Caco-2 (cell line): ENCODE measurements at regions not wholly inside any gene's neighbourhood (a gene's known extent, or its start where the extent isn't known, plus 50 kb on each side); places are given as distances from the start of the nearest gene placed in this dataset.

ENCODE experiments used
- BruUV-seq: library from RNA; stranded (reverse); fragments of 400-500 nt; replicated peaks from 2 replicates; lab custom pipeline; 2021; lab: Mats Ljungman, UMichigan
- CTCF ChIA-PET: fragments of 300-600 bp; sonication (Branson Sonifier 250); formaldehyde crosslinking; loops from one replicate; lab custom pipeline; 2022; ENCODE audit warnings: antibody characterized with exemption; lab: Charles Lee
- POLR2A ChIA-PET: fragments of 300-600 bp; sonication (Branson Sonifier 250); formaldehyde crosslinking; loops from one replicate; lab custom pipeline; 2022; ENCODE audit warnings: antibody characterized with exemption; lab: Charles Lee
- DNase-seq, 2 experiments: peaks; one replicate each; pipeline versions ENCODE4 v3.0.0 to v3.0.0-alpha.2; 2020 to 2022
- H3K27me3 ChIP-seq: replicated peaks from 2 replicates; pipeline ENCODE4 v1.6.0; 2011; ENCODE audit warnings: low read length; ENCODE audit not compliant: control insufficient read depth, insufficient read depth
- H3K36me3 ChIP-seq: 2 replicates; pipeline ENCODE4 v1.5.1; 2011; ENCODE audit warnings: low read length; ENCODE audit not compliant: control insufficient read depth, insufficient read depth
- H3K4me1 ChIP-seq: fragments of 250-450 bp; sonication (Bioruptor Pico); 2 replicates; pipeline ENCODE4 v1.5.1; 2020; ENCODE audit warnings: mild to moderate bottlenecking
- H3K4me3 ChIP-seq: 2 replicates; pipeline ENCODE4 v1.5.1; 2011; ENCODE audit warnings: low read depth, mild to moderate bottlenecking, control low read depth, low read length
- H3K9me3 ChIP-seq: fragments of 250-450 bp; sonication (Bioruptor Pico); 2 replicates; pipeline ENCODE4 v1.5.1; 2020; ENCODE audit warnings: mild to moderate bottlenecking, moderate library complexity
- H3K27ac Mint-ChIP-seq: one replicate; pipeline ENCODE4 v1.8.0; 2022; ENCODE audit warnings: mixed read lengths; ENCODE audit not compliant: unreplicated experiment
- H3K27me3 Mint-ChIP-seq: one replicate; pipeline ENCODE4 v1.8.0; 2022; ENCODE audit warnings: mixed read lengths; ENCODE audit not compliant: insufficient read depth, unreplicated experiment
- H3K36me3 Mint-ChIP-seq: one replicate; pipeline ENCODE4 v1.8.0; 2022; ENCODE audit warnings: mild to moderate bottlenecking, mixed read lengths; ENCODE audit not compliant: insufficient read depth, unreplicated experiment
- H3K4me1 Mint-ChIP-seq: one replicate; pipeline ENCODE4 v1.8.0; 2022; ENCODE audit warnings: low read depth, mixed read lengths; ENCODE audit not compliant: unreplicated experiment
- H3K4me3 Mint-ChIP-seq: one replicate; pipeline ENCODE4 v1.8.0; 2022; ENCODE audit warnings: mild to moderate bottlenecking, moderate library complexity, mixed read lengths; ENCODE audit not compliant: unreplicated experiment
- H3K9me3 Mint-ChIP-seq: one replicate; pipeline ENCODE4 v1.8.0; 2022; ENCODE audit warnings: mixed read lengths; ENCODE audit not compliant: unreplicated experiment
- CTCF ChIP-seq, 2 experiments: fragments of 200-600 bp in 1 of 2; IDR thresholded peaks; 1 replicate in 1 of 2; 2 replicates in 1 of 2; pipeline versions ENCODE4 v1.5.1 to v1.8.0; 2011 to 2022; ENCODE audit warnings: antibody characterized with exemption in 1 of 2, control low read depth in 1 of 2, inconsistent platforms in 1 of 2, low read depth in 1 of 2, low read length in 1 of 2, mild to moderate bottlenecking in 1 of 2, moderate library complexity in 1 of 2; ENCODE audit not compliant: insufficient read depth in 1 of 2, severe bottlenecking in 1 of 2, unreplicated experiment in 1 of 2
- intact Hi-C: fragments of 100-400 bp; cut with micrococcal nuclease; formaldehyde crosslinking; loops from one replicate; pipeline ENCODE4 v1.10.0; 2022; ENCODE audit not compliant: unreplicated experiment

GRCh38 chr5:176721509-176721908, 74.2 kb downstream of the TSPAN17 start:
- Histone ChIP-seq H3K36me3 (no peaks in the 10 kb centered on the region), H3K4me3 (no peak overlapping the region), H3K9me3 (no peaks in the 10 kb centered on the region), H3K27me3 (peaks cover 2% of the 10 kb centered on the region), H3K4me1 (no peaks in the 10 kb centered on the region)
- Mint-ChIP-seq H3K4me3 (no peak overlapping the region), H3K27me3 (peaks cover 35% of the 10 kb centered on the region), H3K27ac (no peak overlapping the region), H3K9me3 (no peaks in the 10 kb centered on the region), H3K4me1 (peaks cover 7% of the 10 kb centered on the region), H3K36me3 (no peaks in the 10 kb centered on the region)
- intact Hi-C loops: no loop called here
- BruUV-seq: no TSS peak
- ChIA-PET POLR2A (no interaction called here), CTCF (no interaction called here)
- DNase-seq: no peak
- TF ChIP-seq CTCF (IDR thresholded peaks at IDR 0.05; ENCODE audit: insufficient read depth in 1 of 2, low read depth in 1 of 2, low read length in 1 of 2, severe bottlenecking in 1 of 2, unreplicated experiment in 1 of 2): no peak

GRCh38 chr5:176722757-176723156, 75.5 kb downstream of the TSPAN17 start:
- H3K27ac Mint-ChIP-seq: no peak overlapping the region
- no TSS peak for BruUV-seq
- peaks cover 7% of the 10 kb centered on the region for H3K4me1 Mint-ChIP-seq
- no peak for DNase-seq
- no peaks in the 10 kb centered on the region for H3K36me3 Mint-ChIP-seq
- TF ChIP-seq CTCF (IDR thresholded peaks at IDR 0.05; ENCODE audit: insufficient read depth in 1 of 2, low read depth in 1 of 2, low read length in 1 of 2, severe bottlenecking in 1 of 2, unreplicated experiment in 1 of 2): no peak
- H3K4me3 Mint-ChIP-seq: no peak overlapping the region
- Histone ChIP-seq H3K36me3 (no peaks in the 10 kb centered on the region), H3K9me3 (no peaks in the 10 kb centered on the region), H3K4me1 (no peaks in the 10 kb centered on the region), H3K4me3 (no peak overlapping the region), H3K27me3 (peaks cover 2% of the 10 kb centered on the region)
- ChIA-PET CTCF (no interaction called here), POLR2A (no interaction called here)
- no peaks in the 10 kb centered on the region for H3K9me3 Mint-ChIP-seq
- H3K27me3 Mint-ChIP-seq: peaks cover 29% of the 10 kb centered on the region
- intact Hi-C loops: no loop called here

- ChIA-PET POLR2A (no interaction called here), CTCF (no interaction called here)
- Mint-ChIP-seq H3K36me3 (no peaks in the 10 kb centered on the region), H3K27ac (no peak overlapping the region), H3K9me3 (no peaks in the 10 kb centered on the region), H3K4me1 (peaks cover 7% of the 10 kb centered on the region), H3K4me3 (no peak overlapping the region), H3K27me3 (peaks cover 26% of the 10 kb centered on the region)
- Histone ChIP-seq H3K4me1 (no peaks in the 10 kb centered on the region), H3K36me3 (no peaks in the 10 kb centered on the region), H3K4me3 (no peak overlapping the region), H3K27me3 (peaks cover 2% of the 10 kb centered on the region), H3K9me3 (no peaks in the 10 kb centered on the region)
- no TSS peak for BruUV-seq
- intact Hi-C loops: no loop called here
- no peak for TF ChIP-seq CTCF (IDR thresholded peaks at IDR 0.05; ENCODE audit: insufficient read depth in 1 of 2, low read depth in 1 of 2, low read length in 1 of 2, severe bottlenecking in 1 of 2, unreplicated experiment in 1 of 2)
- no peak for DNase-seq
Observed at GRCh38 chr5:176723440-176723839, 76.2 kb downstream of the TSPAN17 start.
